Dermis microvascular lymphatic vessel endothelial cell (primary cell): ENCODE measurements at regions not wholly inside any gene's neighbourhood (a gene's known extent, or its start where the extent isn't known, plus 50 kb on each side); places are given as distances from the start of the nearest gene placed in this dataset.

Experiments used
- DNase-seq, 2 donors: peaks; one replicate each; pipeline versions ENCODE4 v3.0.0 to v3.0.0-alpha.2; 2010; ENCODE audit warnings: low read depth in 2 of 2

GRCh38 chr5:82808960-82809359, 268.2 kb downstream of the TMEM167A start:
- no peak for DNase-seq

GRCh38 chr5:82807021-82807420, 270.2 kb downstream of the TMEM167A start:
- no peak for DNase-seq

- no peak for DNase-seq
These were observed 270.7 kb downstream of the TMEM167A start for GRCh38 chr5:82806513-82806912.

GRCh38 chr5:82804155-82804690, 273.0 kb downstream of the TMEM167A start:
- no peak for DNase-seq

DNA sequence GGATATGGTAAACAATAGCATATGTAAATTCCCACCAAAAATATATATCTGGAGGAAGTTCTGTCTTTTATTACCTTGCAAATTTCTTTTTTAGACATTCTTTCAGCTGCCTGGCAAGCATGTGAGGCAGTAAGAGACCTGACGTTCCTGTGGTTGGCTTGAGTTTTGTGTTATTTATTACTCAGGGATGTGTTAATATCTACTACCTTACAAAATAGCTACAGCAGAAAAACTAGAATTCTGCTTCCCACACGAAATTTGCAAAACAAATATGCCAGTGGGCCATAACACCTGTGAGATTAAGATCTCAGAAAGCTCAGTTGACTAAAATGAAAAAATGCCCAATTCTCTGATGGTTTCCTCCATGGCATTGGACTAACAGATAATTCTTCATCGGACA, 274.2 kb downstream of the TMEM167A start:
- DNase-seq: no peak

DNA sequence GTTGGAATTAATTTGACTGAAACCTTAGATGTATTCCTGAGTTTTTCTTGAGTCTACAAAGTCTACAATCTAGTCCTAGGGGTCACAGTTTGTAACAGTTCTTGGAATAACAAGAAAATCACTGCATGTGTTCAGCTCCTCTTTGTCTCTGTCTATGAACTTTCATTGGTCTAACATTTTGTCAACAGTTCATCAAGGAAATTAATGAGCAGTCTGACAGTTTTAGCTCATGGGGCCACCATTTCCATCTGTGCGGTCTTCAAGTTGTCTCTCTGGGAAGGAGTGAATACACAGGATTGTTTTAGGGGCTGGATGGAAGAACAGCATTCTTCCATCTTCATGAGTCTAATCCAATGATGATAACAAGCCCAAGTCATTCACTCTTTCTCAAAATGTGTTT, 276.4 kb downstream of the TMEM167A start:
- no peak for DNase-seq

GRCh38 chr5:82799361-82800077, 277.7 kb downstream of the TMEM167A start:
- DNase-seq: no peak

DNA sequence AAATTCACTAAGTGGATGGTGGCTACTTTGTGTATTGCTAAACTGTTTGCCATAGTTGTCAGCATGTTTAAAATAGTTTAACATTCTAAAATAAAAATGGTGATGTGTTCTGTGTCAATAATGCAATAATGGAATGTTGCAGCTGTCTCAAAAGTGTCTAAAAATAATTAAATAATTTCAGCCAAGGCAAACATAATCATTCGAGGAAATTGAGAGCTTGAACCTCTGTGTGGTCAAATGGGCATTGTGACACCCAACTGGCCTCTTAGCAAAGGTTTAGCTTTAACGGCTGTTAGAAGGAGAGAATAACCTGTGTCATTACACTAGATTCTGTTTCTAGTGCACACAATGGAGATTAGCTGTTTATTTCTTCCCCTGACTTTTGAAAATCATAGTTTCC, 278.5 kb downstream of the TMEM167A start:
- DNase-seq: no peak

- no peak for DNase-seq
These were observed 280.4 kb downstream of the TMEM167A start for GRCh38 chr5:82796643-82797416.

GRCh38 chr5:82794876-82795275, 282.3 kb downstream of the TMEM167A start:
- no peak for DNase-seq

GRCh38 chr5:82793808-82794419, 283.3 kb downstream of the TMEM167A start:
- peak; percentile 23 to 51 for DNase-seq

DNA sequence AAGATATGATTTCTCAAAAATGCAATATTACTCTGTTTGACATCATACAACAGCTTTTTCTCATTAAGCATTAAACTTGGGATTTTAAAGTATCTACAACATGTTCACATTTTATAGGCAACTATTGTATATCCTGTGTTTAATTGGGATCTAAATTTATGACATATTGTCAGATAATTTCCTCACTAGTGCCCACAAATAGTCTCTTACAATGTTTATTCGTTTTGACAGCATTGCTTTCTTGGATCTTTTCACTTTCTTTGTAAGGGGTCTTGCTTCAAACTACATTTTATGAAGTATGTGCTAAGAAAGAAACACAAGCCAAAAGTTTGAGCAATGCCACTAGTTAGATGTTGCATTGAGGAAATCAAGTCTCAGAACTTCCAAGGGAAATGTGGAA, 285.1 kb downstream of the TMEM167A start:
- no peak for DNase-seq

DNA sequence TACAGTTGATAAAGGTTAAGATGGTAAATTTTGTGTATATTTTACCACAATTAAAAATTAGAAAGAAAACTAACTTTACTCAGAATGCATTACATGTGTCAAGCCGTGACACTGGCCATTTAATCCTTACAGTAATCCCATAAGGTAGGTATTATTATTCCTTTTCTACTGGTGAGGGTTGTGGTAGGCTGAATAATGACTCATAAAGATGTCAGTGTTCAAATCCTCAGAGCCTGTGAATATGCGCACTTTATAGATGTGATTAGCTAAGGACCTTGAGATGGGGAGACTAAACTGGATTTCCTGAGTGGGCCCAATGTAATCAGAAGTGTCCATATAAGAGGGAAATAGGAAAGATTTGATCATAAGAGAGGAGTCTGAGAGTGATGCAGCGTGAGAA, 288.1 kb downstream of the TMEM167A start:
- DNase-seq: no peak

GRCh38 chr5:82786748-82787147, 290.4 kb downstream of the TMEM167A start:
- no peak for DNase-seq

GRCh38 chr5:82785882-82786509, 291.2 kb downstream of the TMEM167A start:
- no peak for DNase-seq

GRCh38 chr5:82785456-82785855, 291.7 kb downstream of the TMEM167A start:
- no peak for DNase-seq

DNA sequence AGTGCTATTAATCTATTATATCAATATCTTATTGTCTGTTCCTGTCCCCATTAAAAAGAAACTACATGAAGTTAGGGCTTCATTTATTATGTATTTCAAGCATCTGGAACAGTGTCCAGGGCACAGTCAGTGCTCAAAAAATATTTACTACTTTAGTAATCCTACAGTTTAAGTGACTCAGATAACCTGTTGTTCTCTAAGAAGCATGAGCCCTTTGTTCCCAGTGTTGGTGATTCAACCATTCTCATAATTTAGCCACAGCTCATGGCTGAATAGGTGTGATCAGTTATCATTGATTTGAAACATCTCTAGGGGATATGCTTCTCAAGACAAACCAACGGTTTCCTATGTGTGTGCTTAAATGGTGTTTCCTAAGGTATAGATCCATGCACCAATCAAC, 292.7 kb downstream of the TMEM167A start:
- DNase-seq: no peak

DNA sequence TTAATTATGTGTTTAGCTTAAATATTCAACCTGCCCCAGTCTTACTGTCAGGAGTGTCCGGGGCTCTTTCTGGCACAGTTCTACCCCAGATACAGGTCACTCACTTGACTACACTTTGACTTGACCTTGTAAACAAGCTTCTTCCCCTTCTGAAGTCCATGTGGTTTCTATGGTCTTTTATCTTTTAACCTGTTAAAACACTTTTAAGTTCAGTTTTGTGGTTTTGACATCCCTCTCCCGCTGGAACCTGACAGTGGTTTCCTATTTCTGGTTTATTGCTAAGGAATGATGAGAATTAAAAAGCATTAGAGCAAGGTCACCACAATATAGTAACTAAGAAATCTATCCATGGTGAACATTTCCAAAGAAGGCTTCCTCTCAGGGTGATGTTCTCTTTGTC, 300.1 kb downstream of the TMEM167A start:
- no peak for DNase-seq

DNA sequence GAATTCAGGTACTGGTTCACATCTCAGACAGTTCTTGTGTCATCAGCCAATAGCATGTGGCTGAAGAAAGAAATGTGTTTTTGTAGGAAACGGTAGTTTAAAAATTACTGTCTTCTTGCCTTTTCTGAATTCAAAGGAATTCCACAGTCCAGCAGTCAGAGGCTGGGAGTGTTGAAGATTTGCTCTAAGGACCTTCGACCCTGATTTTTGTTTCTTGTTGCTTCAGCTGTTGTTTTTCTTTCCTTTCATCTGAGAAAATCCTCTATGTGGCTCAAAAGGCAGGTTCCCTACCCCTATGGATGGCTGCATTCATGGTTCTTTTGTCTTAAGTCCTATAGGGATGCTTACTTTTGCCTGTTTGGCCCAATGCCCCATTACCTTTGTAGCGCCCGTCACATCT, 304.9 kb downstream of the TMEM167A start:
- DNase-seq: no peak

- DNase-seq: no peak
These were observed 311.0 kb downstream of the TMEM167A start for GRCh38 chr5:82766206-82766605.

- DNase-seq: no peak
These were observed 311.4 kb downstream of the TMEM167A start for GRCh38 chr5:82765765-82766164.

- no peak for DNase-seq
These were observed 316.3 kb downstream of the TMEM167A start for GRCh38 chr5:82760856-82761255.
